ENCODE measurements at regions not wholly inside any gene's neighbourhood (a gene's known extent, or its start where the extent isn't known, plus 50 kb on each side); places are given as distances from the start of the nearest gene placed in this dataset.

- no peak for TF ChIP-seq CTCF (IDR thresholded peaks at IDR 0.05)
- TF ChIP-seq POLR2A (IDR thresholded peaks at IDR 0.05) = no peak
- intact Hi-C loops (cut with DNase I; ENCODE audit: low total_unique reads) = no loop called here
- no peak overlapping the region for H3K4me3 ChIP-seq
Observed at GRCh38 chrX:117511379-117511778, 605.2 kb downstream of the KLHL13 start.

GRCh38 chrX:117510453-117510852 lies 606.2 kb downstream of the KLHL13 start:
- H3K4me3 ChIP-seq = no peak overlapping the region
- H3K36me3 ChIP-seq = no peaks in the 10 kb centered on the region
- intact Hi-C loops (cut with DNase I; ENCODE audit: low total_unique reads) = no loop called here
- no peak for TF ChIP-seq CTCF (IDR thresholded peaks at IDR 0.05)
- no peak for TF ChIP-seq POLR2A (IDR thresholded peaks at IDR 0.05)
- no peak overlapping the region for H3K27ac ChIP-seq
- H3K9me3 ChIP-seq = no peaks in the 10 kb centered on the region
- DNase-seq = no peak
- H3K27me3 ChIP-seq = no peaks in the 10 kb centered on the region
- no peaks in the 10 kb centered on the region for H3K4me1 ChIP-seq

More at GRCh38 chrX:117511379-117511778, 605.2 kb downstream of the KLHL13 start:
- Histone ChIP-seq H3K36me3 (no peaks in the 10 kb centered on the region), H3K9me3 (no peaks in the 10 kb centered on the region), H3K27me3 (no peaks in the 10 kb centered on the region), H3K27ac (no peak overlapping the region), H3K4me1 (no peaks in the 10 kb centered on the region)
- no peak for DNase-seq

- no peak for DNase-seq
- H3K27me3 ChIP-seq = no peaks in the 10 kb centered on the region
- no peak overlapping the region for H3K4me3 ChIP-seq
- no peaks in the 10 kb centered on the region for H3K36me3 ChIP-seq
- H3K9me3 ChIP-seq = no peaks in the 10 kb centered on the region
- H3K27ac ChIP-seq = no peak overlapping the region
- H3K4me1 ChIP-seq = no peaks in the 10 kb centered on the region
- no peak for TF ChIP-seq POLR2A (IDR thresholded peaks at IDR 0.05)
- intact Hi-C loops (cut with DNase I; ENCODE audit: low total_unique reads) = no loop called here
Observed at GRCh38 chrX:117508021-117508420, 608.6 kb downstream of the KLHL13 start.

- intact Hi-C loops (cut with DNase I; ENCODE audit: low total_unique reads) = no loop called here
- H3K27ac ChIP-seq = no peak overlapping the region
- no peaks in the 10 kb centered on the region for H3K9me3 ChIP-seq
- no peak for DNase-seq
- no peak overlapping the region for H3K4me3 ChIP-seq
- TF ChIP-seq CTCF (IDR thresholded peaks at IDR 0.05) (no peak), POLR2A (IDR thresholded peaks at IDR 0.05) (no peak)
- H3K36me3 ChIP-seq = no peaks in the 10 kb centered on the region
- no peaks in the 10 kb centered on the region for H3K27me3 ChIP-seq
- H3K4me1 ChIP-seq = no peaks in the 10 kb centered on the region
Observed at GRCh38 chrX:117487421-117487820, 629.2 kb downstream of the KLHL13 start.

- no peak for DNase-seq
- TF ChIP-seq CTCF (IDR thresholded peaks at IDR 0.05) (no peak), POLR2A (IDR thresholded peaks at IDR 0.05) (no peak)
- H3K27me3 ChIP-seq = no peaks in the 10 kb centered on the region
- H3K9me3 ChIP-seq = no peaks in the 10 kb centered on the region
- intact Hi-C loops (cut with DNase I; ENCODE audit: low total_unique reads) = no loop called here
- no peaks in the 10 kb centered on the region for H3K4me1 ChIP-seq
- no peak overlapping the region for H3K27ac ChIP-seq
- H3K36me3 ChIP-seq = no peaks in the 10 kb centered on the region
- H3K4me3 ChIP-seq = no peak overlapping the region
Observed at GRCh38 chrX:117483950-117484349, 632.7 kb downstream of the KLHL13 start.

All from uterus (tissue), 3 donors.